ENCODE measurements at regions not wholly inside any gene's neighbourhood (a gene's known extent, or its start where the extent isn't known, plus 50 kb on each side); places are given as distances from the start of the nearest gene placed in this dataset.

GRCh38 chr18:54712758-54713157, 115.5 kb upstream of the RAB27B start (continued):
- TF ChIP-seq POU5F1 (IDR thresholded peaks at IDR 0.05; ENCODE audit: borderline replicate concordance, low read depth, low read length, partially characterized antibody) (no peak), FOXK1 (CRISPR knock-in tag; IDR thresholded peaks at IDR 0.05; ENCODE audit: borderline replicate concordance) (no peak)

GRCh38 chr18:54713386-54713785, 114.9 kb upstream of the RAB27B start:
- DNase-seq (ENCODE audit: extremely low read depth in 1 of 4, low spot score in 3 of 4), result no peak
- intact Hi-C loops (cut with micrococcal nuclease), result no loop called here
- Histone ChIP-seq H3K4me2 (ENCODE audit: insufficient read depth, low read length) (no peak overlapping the region), H2AFZ (ENCODE audit: low read depth, low read length) (no peak overlapping the region), H3K9ac (ENCODE audit: insufficient read depth in 1 of 2, low read depth in 2 of 2, low read length in 2 of 2) (no peak overlapping the region), H3K79me2 (ENCODE audit: control insufficient read depth, insufficient read depth, low read length) (no peaks in the 10 kb centered on the region), H3K27ac (ENCODE audit: extremely low read depth, low read depth, low read length) (no peak overlapping the region), H3K4me3 (no peak overlapping the region), H3K4me1 (replicated peaks in 1 of 2; ENCODE audit: control insufficient read depth in 2 of 2, insufficient read depth in 2 of 2, low read length in 2 of 2) (no peaks in the 10 kb centered on the region; a peak in 1 of 5 replicates), H3K27me3 (ENCODE audit: control insufficient read depth in 2 of 2, insufficient read depth in 2 of 2, low read length in 2 of 2) (no peaks in the 10 kb centered on the region), H4K20me1 (replicated peaks; ENCODE audit: control insufficient read depth, insufficient read depth, low read length) (no peaks in the 10 kb centered on the region), H3K9me1 (ENCODE audit: control insufficient read depth, insufficient read depth, low read length) (no peaks in the 10 kb centered on the region), H3K36me3 (ENCODE audit: control insufficient read depth, insufficient read depth, low read length) (no peaks in the 10 kb centered on the region), H3K9me3 (replicated peaks; ENCODE audit: control insufficient read depth, insufficient read depth, low read depth, low read length) (no peaks in the 10 kb centered on the region)
- no peak for ATAC-seq
- ChIA-PET POLR2A (no interaction called here), CTCF (ENCODE audit: low intra/inter-chr PET ratio) (no interaction called here)
- BruUV-seq (replicated peaks), result no TSS peak
- no peak for TF ChIP-seq SRSF9 (IDR thresholded peaks at IDR 0.05; ENCODE audit: borderline replicate concordance, low read depth, low read length)
- TF ChIP-seq ZNF75A (CRISPR knock-in tag; IDR thresholded peaks at IDR 0.05), result no peak
- TF ChIP-seq NR3C1 (CRISPR knock-in tag; IDR thresholded peaks at IDR 0.05), result no peak
- TF ChIP-seq, protein P1, sequence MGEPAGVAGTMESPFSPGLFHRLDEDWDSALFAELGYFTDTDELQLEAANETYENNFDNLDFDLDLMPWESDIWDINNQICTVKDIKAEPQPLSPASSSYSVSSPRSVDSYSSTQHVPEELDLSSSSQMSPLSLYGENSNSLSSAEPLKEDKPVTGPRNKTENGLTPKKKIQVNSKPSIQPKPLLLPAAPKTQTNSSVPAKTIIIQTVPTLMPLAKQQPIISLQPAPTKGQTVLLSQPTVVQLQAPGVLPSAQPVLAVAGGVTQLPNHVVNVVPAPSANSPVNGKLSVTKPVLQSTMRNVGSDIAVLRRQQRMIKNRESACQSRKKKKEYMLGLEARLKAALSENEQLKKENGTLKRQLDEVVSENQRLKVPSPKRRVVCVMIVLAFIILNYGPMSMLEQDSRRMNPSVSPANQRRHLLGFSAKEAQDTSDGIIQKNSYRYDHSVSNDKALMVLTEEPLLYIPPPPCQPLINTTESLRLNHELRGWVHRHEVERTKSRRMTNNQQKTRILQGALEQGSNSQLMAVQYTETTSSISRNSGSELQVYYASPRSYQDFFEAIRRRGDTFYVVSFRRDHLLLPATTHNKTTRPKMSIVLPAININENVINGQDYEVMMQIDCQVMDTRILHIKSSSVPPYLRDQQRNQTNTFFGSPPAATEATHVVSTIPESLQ (CRISPR knock-in tag; IDR thresholded peaks at IDR 0.05), result no peak
- TF ChIP-seq CHD4 (IDR thresholded peaks at IDR 0.05; ENCODE audit: insufficient read depth, insufficient replicate concordance, low read depth, low read length, poor library complexity, severe bottlenecking), result no peak
- TF ChIP-seq CSDE1 (IDR thresholded peaks at IDR 0.05), result no peak
- TF ChIP-seq TAF7 (tag; IDR thresholded peaks at IDR 0.05), result no peak
- TF ChIP-seq HCFC1 (IDR thresholded peaks at IDR 0.05; ENCODE audit: low read depth, low read length), result no peak
- no peak for TF ChIP-seq TGIF2 (CRISPR knock-in tag; IDR thresholded peaks at IDR 0.05)
- no peak for TF ChIP-seq ZNF766 (CRISPR knock-in tag; conservative IDR thresholded peaks at IDR 0.05)
- TF ChIP-seq MYNN (IDR thresholded peaks at IDR 0.05), result no peak
- TF ChIP-seq MYNN (CRISPR knock-in tag; IDR thresholded peaks at IDR 0.05), result no peak
- TF ChIP-seq, protein P2, sequence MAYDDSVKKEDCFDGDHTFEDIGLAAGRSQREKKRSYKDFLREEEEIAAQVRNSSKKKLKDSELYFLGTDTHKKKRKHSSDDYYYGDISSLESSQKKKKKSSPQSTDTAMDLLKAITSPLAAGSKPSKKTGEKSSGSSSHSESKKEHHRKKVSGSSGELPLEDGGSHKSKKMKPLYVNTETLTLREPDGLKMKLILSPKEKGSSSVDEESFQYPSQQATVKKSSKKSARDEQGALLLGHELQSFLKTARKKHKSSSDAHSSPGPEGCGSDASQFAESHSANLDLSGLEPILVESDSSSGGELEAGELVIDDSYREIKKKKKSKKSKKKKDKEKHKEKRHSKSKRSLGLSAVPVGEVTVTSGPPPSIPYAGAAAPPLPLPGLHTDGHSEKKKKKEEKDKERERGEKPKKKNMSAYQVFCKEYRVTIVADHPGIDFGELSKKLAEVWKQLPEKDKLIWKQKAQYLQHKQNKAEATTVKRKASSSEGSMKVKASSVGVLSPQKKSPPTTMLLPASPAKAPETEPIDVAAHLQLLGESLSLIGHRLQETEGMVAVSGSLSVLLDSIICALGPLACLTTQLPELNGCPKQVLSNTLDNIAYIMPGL (CRISPR knock-in tag; IDR thresholded peaks at IDR 0.05), result no peak
- no peak for TF ChIP-seq SMC3 (conservative IDR thresholded peaks at IDR 0.05; ENCODE audit: insufficient read depth, low read depth, low read length)
- no peak for TF ChIP-seq HSF4 (CRISPR knock-in tag; IDR thresholded peaks at IDR 0.05; ENCODE audit: borderline replicate concordance)
- TF ChIP-seq FOXK1 (CRISPR knock-in tag; IDR thresholded peaks at IDR 0.05; ENCODE audit: borderline replicate concordance), result no peak
- no peak for TF ChIP-seq ZFP30 (CRISPR knock-in tag; IDR thresholded peaks at IDR 0.05; ENCODE audit: borderline replicate concordance)
- WGBS (ENCODE audit: insufficient coverage, low coverage, missing lambda C conversion rate), result 29% methylated on average over 4 of the region's 4 CpGs
- no peak for FAIRE-seq
- in situ Hi-C loops (cut with MboI), result no loop called here
